HG03066 (cell line): ENCODE measurements at regions not wholly inside any gene's neighbourhood (a gene's known extent, or its start where the extent isn't known, plus 50 kb on each side); places are given as distances from the start of the nearest gene placed in this dataset.

Source experiments
- ATAC-seq: cut with Tn5 transposase; IDR thresholded peaks from one replicate; pipeline ENCODE4 v1.9.1; 2021; ENCODE audit warnings: low read depth; ENCODE audit not compliant: unreplicated experiment

DNA sequence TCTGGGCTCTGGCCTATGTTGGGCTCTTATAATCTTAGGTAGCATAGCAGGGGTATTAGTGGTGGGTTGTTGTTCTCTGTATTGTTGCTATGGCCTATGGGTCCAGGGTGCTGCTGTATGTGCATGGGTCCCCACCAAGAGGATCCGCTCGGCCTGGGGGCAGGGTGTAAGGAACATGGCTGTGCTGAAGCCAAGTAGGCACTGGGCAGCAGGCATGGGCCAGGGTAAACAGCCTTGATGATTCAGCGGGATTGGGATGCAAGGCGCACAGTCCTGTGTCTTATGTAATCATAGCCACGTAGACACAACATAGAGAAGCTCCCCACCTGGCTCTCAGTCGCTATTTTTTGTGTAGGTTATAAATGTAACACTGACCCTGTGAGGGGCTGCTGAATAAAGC, 306.9 kb downstream of the ZPLD1 start:
- ATAC-seq: no peak

DNA sequence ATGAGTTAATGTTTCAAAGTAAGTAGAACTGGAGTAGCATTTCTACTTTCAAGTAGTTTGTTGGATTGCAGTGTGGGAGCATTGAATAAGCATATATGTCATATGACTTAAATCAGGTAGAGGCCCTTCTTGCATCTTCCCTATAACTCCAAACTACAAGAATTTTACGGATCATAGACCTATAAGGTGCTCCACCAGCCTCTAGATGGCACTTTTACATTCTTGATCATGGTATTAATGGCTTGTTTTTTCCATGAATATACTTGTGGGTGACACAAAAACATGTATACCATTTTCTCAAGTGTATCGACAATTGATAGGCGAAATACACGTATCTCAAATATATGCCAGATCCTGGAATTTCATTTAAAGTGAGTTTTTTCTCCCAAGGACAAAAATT, 311.1 kb downstream of the ZPLD1 start:
- no peak for ATAC-seq

DNA sequence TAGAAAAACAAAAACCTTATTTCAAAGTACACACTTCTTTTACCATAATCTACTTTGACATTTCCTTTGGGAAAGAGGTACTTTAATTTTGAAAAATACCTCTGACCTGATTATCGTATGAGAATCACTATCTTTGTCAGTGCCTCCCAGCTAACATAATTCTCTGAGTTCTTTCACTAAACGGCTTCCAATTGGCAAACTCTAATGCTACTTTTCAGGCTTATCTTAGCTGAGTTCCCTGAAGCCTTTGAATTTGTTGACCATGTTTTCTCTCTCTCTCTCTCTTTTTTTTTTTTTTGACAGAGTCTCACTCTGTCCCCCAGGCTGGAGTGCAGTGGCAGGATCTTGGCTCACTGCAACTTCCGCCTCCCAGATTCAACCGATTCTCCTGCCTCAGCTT, 312.8 kb downstream of the ZPLD1 start:
- ATAC-seq: no peak

DNA sequence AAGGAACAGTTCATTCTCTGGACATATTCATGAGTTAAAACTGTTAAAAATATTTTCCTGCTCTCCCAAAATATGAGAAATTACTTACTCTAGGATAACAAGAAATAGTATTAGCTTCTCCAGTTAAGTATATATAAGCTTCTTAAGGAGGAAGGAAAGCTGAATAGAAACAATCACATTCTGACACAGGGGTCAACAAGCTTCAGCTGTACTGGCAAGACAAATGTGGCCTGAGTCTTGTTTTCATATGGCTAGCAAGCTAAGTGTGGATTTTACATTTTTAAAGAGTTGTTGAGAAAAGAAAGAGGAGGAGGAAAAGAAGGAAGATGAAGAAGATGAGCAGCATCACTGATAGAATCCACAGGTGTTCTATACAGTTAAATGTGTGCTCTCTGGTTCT, 313.8 kb downstream of the ZPLD1 start:
- ATAC-seq: no peak

DNA sequence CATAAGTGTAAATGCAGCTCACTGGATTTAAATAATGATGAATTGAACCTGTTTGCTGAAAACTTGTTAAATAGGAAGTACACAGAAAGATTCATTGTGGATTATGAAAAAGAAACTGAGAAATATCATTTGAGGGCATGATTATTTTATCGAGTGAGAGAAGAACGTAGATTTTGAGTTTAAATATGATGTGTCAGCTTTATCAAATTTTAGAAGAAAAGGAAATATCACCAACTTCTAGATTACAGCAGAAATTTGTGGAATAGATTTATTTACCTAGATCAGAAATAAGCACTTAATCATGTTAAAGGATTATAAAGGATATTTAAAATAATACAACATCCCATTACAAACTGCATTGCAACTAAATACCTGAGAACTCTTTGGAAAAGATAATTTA, 315.5 kb downstream of the ZPLD1 start:
- ATAC-seq: no peak

DNA sequence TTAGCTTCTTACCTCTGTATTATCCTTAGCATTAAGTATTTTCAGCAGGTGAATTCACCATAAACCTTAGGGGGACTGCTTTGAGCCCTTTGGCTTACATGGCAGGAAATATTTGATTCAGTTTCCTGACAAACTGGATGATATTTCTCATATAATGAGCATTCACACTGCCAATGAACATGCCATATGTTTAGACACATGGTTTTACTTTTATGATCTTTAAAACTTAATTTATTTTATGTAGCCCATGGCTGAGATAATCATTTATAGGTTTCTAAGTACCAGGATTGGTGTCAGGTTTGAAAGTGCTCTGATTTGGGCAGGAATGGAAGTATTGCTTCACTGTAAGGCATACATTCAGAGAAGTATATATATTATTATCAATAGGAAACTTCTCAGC, 319.1 kb downstream of the ZPLD1 start:
- no peak for ATAC-seq

DNA sequence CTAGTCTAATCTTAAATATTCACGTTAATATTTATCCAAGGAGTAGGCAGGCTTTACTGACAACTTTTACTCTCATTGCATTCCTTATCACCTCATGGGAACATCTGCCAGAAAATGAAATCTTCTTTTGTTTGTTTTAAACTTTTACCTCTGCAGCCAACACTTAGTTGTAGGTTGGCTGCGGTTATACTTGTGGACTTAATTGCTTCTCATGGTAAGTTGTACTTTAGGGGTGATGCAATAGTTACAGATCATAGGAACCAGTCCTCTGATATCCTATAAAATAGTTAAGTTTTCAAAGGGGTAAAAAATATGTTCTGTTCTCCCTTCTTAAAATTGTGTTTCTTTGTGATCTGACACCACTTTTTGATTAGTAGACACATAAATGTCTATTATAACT, 321.9 kb downstream of the ZPLD1 start:
- ATAC-seq: no peak

DNA sequence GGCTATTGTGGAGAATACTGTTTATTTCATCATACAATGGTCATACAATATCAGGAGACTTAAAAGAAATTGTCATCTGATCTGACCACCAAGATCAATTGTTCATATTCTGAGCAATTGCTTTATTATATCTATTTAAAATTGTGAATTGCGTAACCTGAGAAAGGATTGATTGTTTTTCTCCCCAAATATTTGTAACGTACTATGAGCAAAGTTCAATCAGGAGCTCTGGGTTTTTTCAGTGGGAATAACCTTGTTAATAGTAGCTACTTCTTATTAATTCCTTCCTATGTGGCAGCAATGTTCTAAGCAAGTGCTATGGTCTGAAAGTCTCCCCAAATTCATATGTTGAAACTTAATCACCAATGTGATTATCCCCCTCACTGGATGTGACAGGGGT, 323.1 kb downstream of the ZPLD1 start:
- ATAC-seq: no peak

DNA sequence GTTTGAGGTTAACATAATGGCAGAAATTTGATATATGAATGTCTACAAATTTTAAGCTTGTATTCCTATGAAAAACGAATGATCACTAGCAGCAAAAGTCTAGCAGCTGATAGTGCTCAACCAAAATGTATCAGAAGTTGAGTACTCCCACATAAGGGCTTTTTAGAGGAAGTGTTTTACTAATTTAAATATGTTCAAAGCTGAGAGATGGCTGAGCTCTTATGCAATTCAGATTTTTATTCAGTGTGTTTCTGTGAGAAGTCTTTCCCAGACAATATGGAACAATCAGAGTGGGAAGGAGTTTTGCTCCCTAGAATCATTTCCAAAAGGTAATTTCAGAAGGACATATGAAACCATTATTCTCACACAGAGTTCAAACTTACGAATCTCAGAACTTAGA, 327.0 kb downstream of the ZPLD1 start:
- no peak for ATAC-seq

DNA sequence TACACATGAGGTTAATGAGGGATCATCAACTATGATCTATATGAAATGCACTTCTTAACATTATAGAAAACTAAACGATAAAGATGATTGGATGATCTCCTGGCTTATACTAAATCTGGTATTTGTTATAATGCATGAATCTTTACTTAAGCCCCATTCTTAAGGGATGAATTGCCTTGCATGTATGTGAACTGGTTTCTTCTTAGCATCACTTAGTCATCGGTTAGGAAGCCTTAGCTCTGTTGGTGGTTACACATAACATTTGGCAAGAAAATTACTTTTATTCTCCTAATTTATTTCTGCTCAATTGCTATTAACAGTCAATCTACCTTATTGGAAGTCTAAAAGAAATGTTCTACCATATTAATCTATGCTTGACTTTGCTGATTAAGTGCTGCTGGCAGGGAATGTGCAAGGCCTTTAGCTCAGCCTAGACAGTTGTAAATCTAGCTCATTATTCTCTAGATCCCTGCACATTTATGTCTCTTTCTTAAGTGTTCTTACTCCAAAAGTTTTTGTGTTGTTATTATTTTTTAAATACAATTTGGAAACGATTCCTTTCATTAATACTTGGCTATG, 356.0 kb downstream of the ZPLD1 start:
- ATAC-seq: no peak

DNA sequence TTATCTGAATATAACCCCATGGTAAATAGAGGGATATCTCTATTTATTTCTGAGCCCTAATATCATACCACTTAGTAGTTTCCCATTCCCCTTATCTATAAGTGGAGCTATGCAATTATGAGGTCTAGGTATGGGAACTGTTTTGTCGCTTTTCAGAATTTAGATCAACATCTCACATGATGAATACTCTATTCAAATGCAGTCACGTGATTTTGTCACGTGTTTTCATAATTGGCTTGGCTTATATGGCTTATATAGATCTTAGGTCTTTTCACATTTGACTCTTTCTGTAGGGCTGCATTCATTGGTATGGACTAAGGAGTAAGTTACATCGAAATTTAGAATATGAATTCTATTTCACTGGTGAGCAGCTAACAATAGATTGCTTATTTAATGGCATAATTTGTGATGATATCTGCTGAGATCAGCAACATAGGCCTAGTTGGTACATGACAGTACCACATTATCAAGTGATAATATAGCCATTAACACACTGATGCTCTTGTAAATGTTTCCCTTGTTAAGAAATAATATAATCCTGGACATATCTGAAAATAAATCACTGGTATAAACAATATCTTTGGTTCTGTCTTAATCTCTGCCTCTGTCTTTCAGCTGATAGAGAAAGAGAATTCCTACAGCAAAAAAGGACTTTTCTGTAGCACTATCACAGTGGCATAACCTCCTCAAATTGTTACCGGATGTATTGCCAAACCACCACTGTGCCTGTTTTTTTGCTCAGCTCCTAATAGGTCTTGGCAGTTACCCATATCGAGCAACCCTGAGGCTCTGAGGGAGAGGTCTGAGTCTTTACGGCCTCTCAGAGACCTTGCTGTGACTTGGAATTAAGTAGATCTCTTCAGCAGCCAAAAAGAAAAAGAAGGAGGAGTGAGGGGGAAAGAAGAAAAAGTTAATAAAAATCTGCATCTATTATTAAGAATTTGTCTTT, 357.1 kb downstream of the ZPLD1 start:
- no peak for ATAC-seq

DNA sequence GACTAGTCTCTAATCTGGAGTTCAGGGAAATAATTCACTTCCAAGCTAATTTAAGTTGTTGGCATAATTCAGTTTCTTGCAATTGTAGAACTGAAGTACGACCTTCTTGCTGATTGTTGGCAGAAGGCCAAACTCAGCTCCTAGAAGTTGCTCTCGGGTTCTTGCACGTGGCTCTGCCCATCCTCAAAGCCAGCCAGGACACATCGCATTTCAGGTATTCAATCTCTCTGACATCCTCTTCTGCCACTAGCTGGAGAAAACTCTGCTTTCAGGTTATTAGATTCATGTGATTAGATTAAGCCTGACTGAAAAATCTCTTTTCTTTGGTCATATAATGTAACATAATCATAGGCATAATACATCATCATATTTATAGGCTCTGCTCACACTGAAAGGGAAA, 362.0 kb downstream of the ZPLD1 start:
- ATAC-seq: no peak

DNA sequence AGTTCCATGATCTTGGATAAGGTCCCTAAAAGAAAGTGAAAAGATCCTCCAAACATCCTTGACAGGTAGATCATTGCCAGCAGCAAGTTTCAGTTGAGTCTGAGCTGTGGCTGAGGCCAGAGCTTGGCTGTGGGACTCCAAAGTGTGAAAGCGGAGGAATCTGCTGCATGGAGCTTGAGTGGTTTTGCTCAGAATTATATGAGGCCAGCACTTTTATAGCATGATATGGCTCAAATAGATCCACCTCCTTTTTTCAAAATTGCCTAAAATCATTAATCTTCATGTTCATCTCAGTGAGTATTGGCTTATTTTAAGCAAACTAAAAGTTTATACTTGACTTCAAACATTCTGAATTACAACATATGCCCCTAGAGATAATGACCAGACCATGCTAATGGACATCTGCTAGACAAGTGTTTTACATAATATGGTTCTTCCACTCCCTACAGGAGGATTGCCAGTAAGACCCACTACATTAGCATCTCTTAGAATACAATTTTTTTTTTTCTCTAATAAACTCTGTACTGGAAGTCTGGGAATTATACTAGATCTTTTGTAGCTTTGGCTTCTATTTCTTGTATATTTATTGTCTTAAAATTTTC, 368.1 kb downstream of the ZPLD1 start:
- no peak for ATAC-seq

DNA sequence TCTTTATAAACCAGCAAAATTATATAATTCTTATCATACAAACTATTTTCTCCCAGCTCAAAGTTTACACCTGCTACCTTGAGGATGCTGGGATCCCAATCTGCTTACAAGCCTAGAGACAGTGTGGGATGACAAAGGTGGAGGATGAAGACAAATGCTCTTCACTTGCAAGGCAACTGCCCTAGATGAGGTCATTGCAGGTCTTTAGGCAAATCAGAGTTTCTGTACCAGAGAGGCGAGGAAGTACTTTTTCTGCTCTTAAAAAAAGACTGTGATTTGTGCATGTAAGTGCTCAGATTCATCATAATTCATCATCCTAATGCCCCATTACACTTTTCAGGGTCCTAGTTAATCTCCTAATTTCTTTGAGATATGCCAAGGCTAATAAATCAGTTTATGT, 376.1 kb downstream of the ZPLD1 start:
- ATAC-seq: no peak

DNA sequence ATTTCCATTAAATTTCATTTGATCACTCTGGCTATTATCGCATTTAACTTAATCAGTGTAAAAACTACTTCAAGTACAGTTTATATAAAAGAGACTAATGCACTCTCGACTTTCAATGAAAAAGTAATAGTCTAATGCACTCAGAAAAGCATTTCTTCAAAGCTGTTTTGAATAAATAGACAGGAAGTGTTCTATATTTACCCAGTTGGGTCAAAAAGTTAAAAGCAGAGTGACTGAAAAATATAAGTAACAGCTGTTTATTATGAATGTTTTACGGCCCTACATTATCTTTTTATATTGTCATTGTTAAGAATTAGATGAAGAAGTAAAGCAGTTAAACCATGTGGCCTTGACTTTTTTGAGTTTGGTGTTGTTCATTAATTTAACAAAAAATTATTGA, 391.8 kb downstream of the ZPLD1 start:
- ATAC-seq: no peak

DNA sequence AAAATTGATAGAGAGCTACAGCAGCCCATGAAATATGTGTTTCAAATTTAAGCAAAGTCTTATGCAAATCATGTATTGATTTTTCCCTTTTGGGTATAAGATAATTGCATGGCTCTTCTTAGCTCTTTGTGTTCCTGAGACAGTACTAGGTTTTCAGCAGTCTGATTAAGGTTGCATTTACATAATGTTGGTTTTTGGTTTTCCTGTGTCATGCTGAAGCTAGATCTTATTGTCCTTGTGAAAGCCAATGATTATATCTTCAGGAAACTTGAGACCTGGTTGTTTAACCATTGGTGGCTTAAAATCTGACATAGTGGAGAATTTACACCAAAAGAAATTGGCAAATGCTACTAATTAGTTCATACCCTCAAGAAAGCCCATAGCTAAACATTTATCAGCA, 392.6 kb downstream of the ZPLD1 start:
- no peak for ATAC-seq

DNA sequence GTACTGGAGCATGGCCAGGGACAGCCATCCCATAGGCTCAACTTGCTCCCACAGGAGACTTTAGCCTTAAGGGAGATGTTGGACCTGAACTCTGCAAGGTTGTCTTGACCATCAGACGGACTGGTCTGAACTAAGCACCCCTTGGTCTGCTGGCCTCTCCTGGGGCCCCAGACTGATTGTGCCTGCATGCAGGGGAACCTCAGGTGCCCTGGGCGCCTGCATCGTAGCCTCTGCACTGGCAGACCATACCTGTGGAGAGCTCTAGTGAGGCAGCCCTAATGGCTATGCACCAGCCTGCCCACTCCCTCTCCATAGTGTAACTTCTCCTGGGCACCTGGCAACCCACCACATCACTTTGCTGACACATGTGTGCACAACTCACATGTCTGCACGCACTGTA, 395.6 kb downstream of the ZPLD1 start:
- no peak for ATAC-seq

DNA sequence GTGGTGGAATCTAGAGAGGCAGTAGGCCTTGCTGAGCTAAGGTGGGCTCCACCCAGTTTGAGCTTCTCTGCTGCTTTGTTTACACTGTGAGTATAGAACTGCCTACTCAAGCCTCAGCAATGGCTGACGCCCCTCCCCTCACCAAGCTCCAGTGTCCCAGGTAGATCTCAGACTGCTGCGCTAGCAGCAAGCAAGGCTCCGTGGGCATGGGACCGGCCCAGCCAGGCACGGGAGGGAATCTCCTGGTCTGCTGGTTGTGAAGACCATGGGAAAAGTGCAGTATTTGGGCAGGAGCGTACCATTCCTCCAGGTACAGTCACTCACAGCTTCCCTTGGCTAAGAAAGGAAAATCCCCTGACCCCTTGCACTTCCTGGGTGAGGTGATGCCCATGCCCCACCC, 407.1 kb downstream of the ZPLD1 start:
- ATAC-seq: no peak

DNA sequence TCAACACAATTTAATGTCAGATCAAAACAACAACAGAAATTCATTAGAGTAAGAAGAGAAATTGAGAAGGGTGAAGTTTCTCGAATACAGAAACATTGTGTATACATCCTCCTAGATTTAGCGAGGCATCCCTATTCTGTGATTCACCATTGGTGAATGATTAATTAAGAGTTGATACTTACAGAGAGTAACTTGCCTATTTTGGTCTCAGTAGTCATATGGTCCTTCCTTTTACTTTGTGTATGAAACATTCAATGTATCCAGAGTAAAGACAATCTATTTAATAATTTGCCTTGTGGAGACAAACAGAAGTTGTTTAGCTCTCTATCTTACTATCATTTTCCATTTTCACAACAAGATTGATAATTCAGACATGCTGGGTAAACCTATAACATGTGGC, 432.0 kb downstream of the ZPLD1 start:
- ATAC-seq: no peak

DNA sequence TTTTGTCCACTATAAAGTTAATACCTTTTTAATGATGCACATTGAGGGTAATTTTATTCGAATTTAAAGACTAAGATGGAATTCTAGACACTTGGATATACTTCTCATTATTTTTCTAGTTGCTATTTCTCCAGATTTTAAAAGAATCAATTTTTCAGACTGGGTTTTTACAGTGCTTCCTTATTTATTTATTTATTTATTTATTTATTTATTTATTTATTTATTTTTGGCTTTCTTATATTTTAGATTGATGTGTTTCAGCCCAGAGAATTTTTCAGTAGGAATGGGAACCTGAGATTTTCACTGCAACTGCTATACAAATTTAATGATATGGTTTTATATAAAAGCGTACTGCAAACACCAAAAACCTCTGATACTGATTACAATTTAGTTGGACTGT, 448.7 kb downstream of the ZPLD1 start:
- no peak for ATAC-seq

DNA sequence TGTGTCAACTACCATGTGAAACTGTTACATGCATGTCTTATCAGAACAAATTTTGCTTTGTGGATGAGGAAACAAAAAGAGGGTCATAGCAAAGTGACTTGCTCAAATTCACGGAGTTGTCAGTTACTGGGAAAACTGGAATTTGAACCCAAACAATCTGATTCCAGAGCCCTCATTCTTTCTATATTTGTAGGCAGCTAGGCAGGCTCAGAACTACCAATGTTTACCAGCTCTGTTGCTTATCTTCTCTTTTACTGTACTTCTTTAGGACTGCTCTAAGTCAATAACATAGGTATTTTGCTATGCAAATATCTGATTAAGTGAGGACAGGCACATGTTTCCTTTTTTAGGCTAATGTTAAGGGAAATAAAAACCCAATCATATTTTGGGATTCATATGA, 450.5 kb downstream of the ZPLD1 start:
- no peak for ATAC-seq

DNA sequence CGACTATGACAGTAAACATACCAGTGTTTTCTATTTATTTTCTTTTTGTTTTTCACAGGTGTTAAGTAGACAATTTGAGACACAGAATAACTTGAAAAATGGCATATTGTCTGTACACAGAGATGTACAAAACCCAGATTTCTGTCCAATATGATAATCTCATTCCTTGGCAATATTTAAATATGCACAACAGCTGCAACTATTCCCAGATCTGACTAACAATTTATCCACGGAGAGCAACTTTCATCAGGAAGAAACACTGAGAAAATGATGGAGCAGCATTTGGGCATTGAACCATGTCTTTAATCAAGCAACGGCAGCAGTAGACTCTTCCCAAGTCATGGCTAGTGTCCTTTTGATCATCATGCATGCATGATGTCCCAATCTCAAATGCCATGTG, 452.6 kb downstream of the ZPLD1 start:
- no peak for ATAC-seq
